ENCODE measurements at regions not wholly inside any gene's neighbourhood (a gene's known extent, or its start where the extent isn't known, plus 50 kb on each side); places are given as distances from the start of the nearest gene placed in this dataset.

DNA sequence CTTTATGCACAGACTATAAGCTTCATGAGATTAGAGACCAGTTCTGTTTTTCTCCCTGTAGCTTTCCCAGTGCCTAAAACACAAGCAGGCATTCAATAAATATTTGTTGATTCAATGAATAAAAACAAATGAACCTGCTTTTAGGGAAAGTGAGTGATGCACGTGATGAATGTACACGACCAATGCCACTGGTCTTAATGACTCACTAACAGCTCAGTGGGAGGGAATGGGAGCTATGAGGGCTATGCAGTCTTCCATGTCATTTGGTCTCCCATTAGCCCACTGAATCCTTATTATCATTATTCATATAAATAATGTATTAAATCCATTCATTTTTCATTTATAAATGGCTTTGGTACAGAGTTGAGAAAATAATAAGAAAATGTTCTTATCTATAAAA, 247.4 kb downstream of the FBXO8 start:
- H3K9me3 Mint-ChIP-seq = peaks cover 0 to 3% (median 0%) of the 10 kb centered on the region in 7 donors
- H3K4me1 Mint-ChIP-seq = no peaks in the 10 kb centered on the region
- no peak for DNase-seq
- H3K27ac Mint-ChIP-seq = no peak overlapping the region
- H3K9me3 ChIP-seq (ENCODE audit: control insufficient read depth in 2 of 2, low read length in 2 of 2) = no peaks in the 10 kb centered on the region
- H3K36me3 Mint-ChIP-seq = no peaks in the 10 kb centered on the region
- H3K27me3 ChIP-seq (ENCODE audit: control insufficient read depth, insufficient read depth, low read length) = no peaks in the 10 kb centered on the region
- no peaks in the 10 kb centered on the region for H3K27me3 Mint-ChIP-seq
- ATAC-seq (ENCODE audit: low read depth in 2 of 2) = no peak
- no peaks in the 10 kb centered on the region for H3K4me1 ChIP-seq (ENCODE audit: control insufficient read depth, insufficient read depth, low read length, poor library complexity, severe bottlenecking)
- H3K4me3 Mint-ChIP-seq = no peak overlapping the region
- no peak overlapping the region for H3K27ac ChIP-seq (ENCODE audit: insufficient read depth, low read length, poor library complexity, severe bottlenecking)
- H3K4me3 ChIP-seq (ENCODE audit: low read depth, low read length) = no peak overlapping the region
- no peaks in the 10 kb centered on the region for H3K36me3 ChIP-seq (ENCODE audit: control insufficient read depth, insufficient read depth, low read length)

DNA sequence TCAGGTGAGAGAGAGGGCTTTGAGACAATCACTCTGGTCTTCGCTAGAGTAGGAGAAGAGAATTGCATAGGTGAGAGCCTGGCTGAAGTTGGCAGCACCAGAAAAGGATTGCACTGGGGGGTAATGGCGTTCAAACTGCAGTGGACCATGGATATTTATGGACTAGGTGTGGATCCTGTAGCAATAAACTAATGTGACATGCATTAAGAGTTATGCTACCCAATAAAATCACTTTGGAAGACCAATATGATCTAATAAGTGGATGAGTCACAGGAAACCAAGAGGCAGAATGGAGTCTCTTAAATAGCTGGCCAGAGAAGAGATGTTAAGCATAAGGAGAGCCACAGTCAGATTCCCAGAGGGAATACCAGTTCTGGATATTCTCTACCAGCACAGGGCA, 259.8 kb downstream of the FBXO8 start:
- H3K27ac Mint-ChIP-seq = no peak overlapping the region
- no peaks in the 10 kb centered on the region for H3K36me3 Mint-ChIP-seq
- no peak overlapping the region for H3K27ac ChIP-seq (ENCODE audit: insufficient read depth, low read length, poor library complexity, severe bottlenecking)
- H3K4me3 ChIP-seq (ENCODE audit: low read depth, low read length) = no peak overlapping the region
- no peaks in the 10 kb centered on the region for H3K4me1 ChIP-seq (ENCODE audit: control insufficient read depth, insufficient read depth, low read length, poor library complexity, severe bottlenecking)
- DNase-seq = no peak
- H3K9me3 ChIP-seq (ENCODE audit: control insufficient read depth in 2 of 2, low read length in 2 of 2) = no peaks in the 10 kb centered on the region
- H3K27me3 ChIP-seq (ENCODE audit: control insufficient read depth, insufficient read depth, low read length) = no peaks in the 10 kb centered on the region
- no peaks in the 10 kb centered on the region for H3K27me3 Mint-ChIP-seq
- no peaks in the 10 kb centered on the region for H3K36me3 ChIP-seq (ENCODE audit: control insufficient read depth, insufficient read depth, low read length)
- H3K9me3 Mint-ChIP-seq = peaks cover 0 to 2% (median 0%) of the 10 kb centered on the region in 7 donors
- no peaks in the 10 kb centered on the region for H3K4me1 Mint-ChIP-seq
- no peak for ATAC-seq (ENCODE audit: low read depth in 2 of 2)
- H3K4me3 Mint-ChIP-seq = no peak overlapping the region

GRCh38 chr4:174018236-174018635, 265.2 kb downstream of the FBXO8 start:
- H3K4me1 ChIP-seq (ENCODE audit: control insufficient read depth, insufficient read depth, low read length, poor library complexity, severe bottlenecking) = no peaks in the 10 kb centered on the region
- ATAC-seq (ENCODE audit: low read depth in 2 of 2) (no peak), DNase-seq (no peak)
- Mint-ChIP-seq H3K36me3 (no peaks in the 10 kb centered on the region), H3K27me3 (no peaks in the 10 kb centered on the region), H3K4me1 (no peaks in the 10 kb centered on the region), H3K27ac (no peak overlapping the region), H3K9me3 (peaks cover 0 to 3% (median 0%) of the 10 kb centered on the region in 7 donors), H3K4me3 (no peak overlapping the region)
- no peaks in the 10 kb centered on the region for H3K27me3 ChIP-seq (ENCODE audit: control insufficient read depth, insufficient read depth, low read length)
- H3K36me3 ChIP-seq (ENCODE audit: control insufficient read depth, insufficient read depth, low read length) = no peaks in the 10 kb centered on the region
- H3K27ac ChIP-seq (ENCODE audit: insufficient read depth, low read length, poor library complexity, severe bottlenecking) = no peak overlapping the region
- H3K9me3 ChIP-seq (ENCODE audit: control insufficient read depth in 2 of 2, low read length in 2 of 2) = no peaks in the 10 kb centered on the region
- H3K4me3 ChIP-seq (ENCODE audit: low read depth, low read length) = no peak overlapping the region

DNA sequence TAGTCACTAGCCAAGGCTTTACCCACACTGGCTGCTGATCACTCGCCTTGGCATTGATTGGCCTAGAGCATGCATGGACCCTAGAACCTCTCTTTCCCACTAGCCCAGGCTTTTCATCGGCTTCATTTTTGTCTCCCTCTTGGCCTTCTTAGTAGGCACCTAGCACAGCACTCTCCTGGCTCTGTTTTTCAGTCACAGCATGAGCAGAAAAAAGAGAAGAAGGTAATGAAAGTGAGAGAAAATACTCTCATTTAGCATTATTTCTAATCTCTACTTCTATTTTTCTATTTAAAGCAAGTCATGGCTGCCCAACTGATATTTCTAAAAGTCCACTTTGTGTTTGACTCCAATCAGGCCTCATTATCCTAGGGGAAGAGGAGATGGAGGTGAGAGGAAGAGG, 267.2 kb downstream of the FBXO8 start:
- H3K9me3 ChIP-seq (ENCODE audit: control insufficient read depth in 2 of 2, low read length in 2 of 2) = no peaks in the 10 kb centered on the region
- H3K36me3 ChIP-seq (ENCODE audit: control insufficient read depth, insufficient read depth, low read length) = no peaks in the 10 kb centered on the region
- Mint-ChIP-seq H3K36me3 (no peaks in the 10 kb centered on the region), H3K27ac (no peak overlapping the region), H3K4me3 (no peak overlapping the region), H3K9me3 (peaks cover 0 to 3% (median 0%) of the 10 kb centered on the region in 7 donors), H3K27me3 (no peaks in the 10 kb centered on the region), H3K4me1 (no peaks in the 10 kb centered on the region)
- no peaks in the 10 kb centered on the region for H3K27me3 ChIP-seq (ENCODE audit: control insufficient read depth, insufficient read depth, low read length)
- no peaks in the 10 kb centered on the region for H3K4me1 ChIP-seq (ENCODE audit: control insufficient read depth, insufficient read depth, low read length, poor library complexity, severe bottlenecking)
- no peak for ATAC-seq (ENCODE audit: low read depth in 2 of 2)
- H3K27ac ChIP-seq (ENCODE audit: insufficient read depth, low read length, poor library complexity, severe bottlenecking) = no peak overlapping the region
- H3K4me3 ChIP-seq (ENCODE audit: low read depth, low read length) = no peak overlapping the region
- DNase-seq = no peak

DNA sequence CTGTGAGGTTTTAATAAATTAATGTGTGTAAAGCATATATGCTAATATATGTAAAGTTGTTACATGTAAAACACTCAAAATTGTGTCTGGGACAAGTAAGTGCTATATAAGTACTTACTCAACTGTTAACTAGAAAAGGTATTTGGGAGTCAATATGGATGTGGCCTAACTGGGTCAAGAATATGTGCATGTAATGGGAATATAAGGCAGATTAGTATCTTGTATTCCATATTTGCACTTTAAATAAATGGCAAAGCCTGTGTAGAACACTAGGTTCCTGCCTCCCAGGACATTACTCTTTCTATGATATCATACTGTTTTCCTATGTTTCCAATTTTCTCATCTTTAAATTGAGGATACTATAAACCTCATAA, 270.6 kb downstream of the FBXO8 start:
- no peaks in the 10 kb centered on the region for H3K27me3 ChIP-seq (ENCODE audit: control insufficient read depth, insufficient read depth, low read length)
- ATAC-seq (ENCODE audit: low read depth in 2 of 2) (no peak), DNase-seq (no peak)
- no peaks in the 10 kb centered on the region for H3K36me3 Mint-ChIP-seq
- H3K9me3 Mint-ChIP-seq = peaks cover 0 to 3% (median 0%) of the 10 kb centered on the region in 7 donors
- H3K4me3 ChIP-seq (ENCODE audit: low read depth, low read length) = no peak overlapping the region
- no peaks in the 10 kb centered on the region for H3K4me1 Mint-ChIP-seq
- H3K27me3 Mint-ChIP-seq = no peaks in the 10 kb centered on the region
- H3K27ac ChIP-seq (ENCODE audit: insufficient read depth, low read length, poor library complexity, severe bottlenecking) = no peak overlapping the region
- H3K9me3 ChIP-seq (ENCODE audit: control insufficient read depth in 2 of 2, low read length in 2 of 2) = no peaks in the 10 kb centered on the region
- H3K36me3 ChIP-seq (ENCODE audit: control insufficient read depth, insufficient read depth, low read length) = no peaks in the 10 kb centered on the region
- no peaks in the 10 kb centered on the region for H3K4me1 ChIP-seq (ENCODE audit: control insufficient read depth, insufficient read depth, low read length, poor library complexity, severe bottlenecking)
- no peak overlapping the region for H3K27ac Mint-ChIP-seq
- no peak overlapping the region for H3K4me3 Mint-ChIP-seq

DNA sequence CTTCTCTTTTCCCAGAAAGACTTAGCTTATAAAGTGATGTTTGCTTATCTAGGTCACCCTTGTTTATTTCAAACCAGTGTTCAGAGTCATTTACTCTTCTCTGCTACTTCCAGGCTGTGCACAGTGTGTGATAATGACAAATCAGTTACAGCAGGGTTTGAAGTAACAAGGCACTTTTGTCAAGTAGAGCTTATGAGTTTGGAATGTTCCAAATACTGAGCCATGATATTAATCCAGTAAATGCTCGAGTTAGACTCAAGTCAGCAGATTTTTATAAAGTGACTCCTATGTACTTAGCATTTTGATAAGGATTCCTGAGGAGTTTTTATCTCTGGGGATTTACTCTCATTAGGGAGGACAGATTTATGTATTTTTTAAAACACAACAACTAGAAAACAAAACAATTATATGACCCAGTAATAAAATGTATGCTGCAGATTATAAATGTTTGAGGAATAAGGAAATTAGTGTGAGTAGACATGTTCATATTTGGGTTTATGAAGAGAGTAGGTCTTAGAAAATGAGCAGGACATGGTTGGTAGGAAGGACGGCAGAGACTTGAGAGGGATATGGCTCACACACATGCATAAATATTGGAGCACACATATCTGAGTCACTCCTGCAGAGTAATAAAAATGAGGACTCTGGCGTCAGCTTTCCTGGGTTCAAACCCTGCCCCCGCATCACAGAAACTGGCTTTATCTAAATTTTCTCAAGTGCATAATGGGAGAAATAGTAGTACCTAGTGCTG, 271.2 kb downstream of the FBXO8 start:
- H3K9me3 Mint-ChIP-seq = peaks cover 0 to 3% (median 0%) of the 10 kb centered on the region in 7 donors
- no peak overlapping the region for H3K27ac Mint-ChIP-seq
- DNase-seq = no peak
- no peaks in the 10 kb centered on the region for H3K27me3 Mint-ChIP-seq
- Histone ChIP-seq H3K27ac (ENCODE audit: insufficient read depth, low read length, poor library complexity, severe bottlenecking) (no peak overlapping the region), H3K4me3 (ENCODE audit: low read depth, low read length) (no peak overlapping the region), H3K27me3 (ENCODE audit: control insufficient read depth, insufficient read depth, low read length) (no peaks in the 10 kb centered on the region), H3K36me3 (ENCODE audit: control insufficient read depth, insufficient read depth, low read length) (no peaks in the 10 kb centered on the region), H3K4me1 (ENCODE audit: control insufficient read depth, insufficient read depth, low read length, poor library complexity, severe bottlenecking) (no peaks in the 10 kb centered on the region), H3K9me3 (ENCODE audit: control insufficient read depth in 2 of 2, low read length in 2 of 2) (no peaks in the 10 kb centered on the region)
- no peaks in the 10 kb centered on the region for H3K36me3 Mint-ChIP-seq
- H3K4me1 Mint-ChIP-seq = no peaks in the 10 kb centered on the region
- H3K4me3 Mint-ChIP-seq = no peak overlapping the region
- no peak for ATAC-seq (ENCODE audit: low read depth in 2 of 2)

GRCh38 chr4:174010547-174010946, 272.9 kb downstream of the FBXO8 start:
- Mint-ChIP-seq H3K4me3 (no peak overlapping the region), H3K4me1 (no peaks in the 10 kb centered on the region), H3K27ac (no peak overlapping the region), H3K9me3 (peaks cover 0 to 3% (median 0%) of the 10 kb centered on the region in 7 donors), H3K36me3 (no peaks in the 10 kb centered on the region), H3K27me3 (no peaks in the 10 kb centered on the region)
- H3K9me3 ChIP-seq (ENCODE audit: control insufficient read depth in 2 of 2, low read length in 2 of 2) = no peaks in the 10 kb centered on the region
- no peak overlapping the region for H3K4me3 ChIP-seq (ENCODE audit: low read depth, low read length)
- ATAC-seq (ENCODE audit: low read depth in 2 of 2) (no peak), DNase-seq (no peak)
- H3K27me3 ChIP-seq (ENCODE audit: control insufficient read depth, insufficient read depth, low read length) = no peaks in the 10 kb centered on the region
- no peaks in the 10 kb centered on the region for H3K4me1 ChIP-seq (ENCODE audit: control insufficient read depth, insufficient read depth, low read length, poor library complexity, severe bottlenecking)
- no peaks in the 10 kb centered on the region for H3K36me3 ChIP-seq (ENCODE audit: control insufficient read depth, insufficient read depth, low read length)
- H3K27ac ChIP-seq (ENCODE audit: insufficient read depth, low read length, poor library complexity, severe bottlenecking) = no peak overlapping the region

DNA sequence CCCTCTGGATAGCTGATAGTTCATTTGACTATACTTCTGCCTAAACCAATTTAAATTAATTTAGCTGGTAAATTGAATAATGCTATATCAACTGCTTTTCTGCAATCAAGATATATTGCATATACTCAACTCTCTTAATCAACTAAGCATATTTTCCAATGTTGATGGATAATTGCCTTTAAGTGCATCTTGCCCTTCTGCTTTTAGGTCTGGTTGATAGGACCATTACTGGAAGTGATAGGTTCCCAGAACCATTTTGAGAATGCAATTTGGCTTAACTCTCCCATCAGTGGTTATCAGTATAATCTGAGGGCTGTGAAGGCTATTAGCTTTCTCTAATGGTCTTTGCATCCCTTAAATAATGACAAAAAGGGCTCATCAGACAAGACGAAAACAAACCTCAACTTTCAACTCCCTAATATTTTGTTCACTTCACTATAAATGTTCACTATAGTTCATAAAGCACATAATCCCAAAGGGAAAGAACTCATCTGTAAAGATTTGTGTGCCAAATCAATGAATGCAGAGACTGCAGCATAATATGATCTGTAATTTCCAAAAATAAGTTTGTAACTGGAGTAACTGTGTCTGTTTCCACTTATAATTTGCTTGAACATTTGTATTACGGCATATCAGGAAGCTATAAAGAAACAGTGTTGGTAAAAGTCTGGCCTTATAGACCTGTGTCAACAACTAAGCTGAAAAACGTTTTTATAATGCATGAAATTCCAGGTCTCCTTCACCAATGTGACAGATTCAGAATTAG, 273.6 kb downstream of the FBXO8 start:
- Mint-ChIP-seq H3K36me3 (no peaks in the 10 kb centered on the region), H3K4me3 (no peak overlapping the region), H3K27ac (no peak overlapping the region), H3K4me1 (no peaks in the 10 kb centered on the region), H3K27me3 (no peaks in the 10 kb centered on the region), H3K9me3 (peaks cover 0 to 3% (median 0%) of the 10 kb centered on the region in 7 donors)
- no peak overlapping the region for H3K4me3 ChIP-seq (ENCODE audit: low read depth, low read length)
- no peak for ATAC-seq (ENCODE audit: low read depth in 2 of 2)
- no peaks in the 10 kb centered on the region for H3K36me3 ChIP-seq (ENCODE audit: control insufficient read depth, insufficient read depth, low read length)
- no peaks in the 10 kb centered on the region for H3K27me3 ChIP-seq (ENCODE audit: control insufficient read depth, insufficient read depth, low read length)
- no peaks in the 10 kb centered on the region for H3K4me1 ChIP-seq (ENCODE audit: control insufficient read depth, insufficient read depth, low read length, poor library complexity, severe bottlenecking)
- H3K9me3 ChIP-seq (ENCODE audit: control insufficient read depth in 2 of 2, low read length in 2 of 2) = no peaks in the 10 kb centered on the region
- DNase-seq = no peak
- no peak overlapping the region for H3K27ac ChIP-seq (ENCODE audit: insufficient read depth, low read length, poor library complexity, severe bottlenecking)
